ENCODE measurements at regions not wholly inside any gene's neighbourhood (a gene's known extent, or its start where the extent isn't known, plus 50 kb on each side); places are given as distances from the start of the nearest gene placed in this dataset.
A peak's percentile ranks its signal among the peaks of the same experiment; 100 is the strongest.

GRCh38 chr7:52771177-52771576 is 264.3 kb upstream of the POM121L12 start:
- Histone ChIP-seq H3K4me3 (ENCODE audit: insufficient read depth in 1 of 2, low read depth in 1 of 2, low read length in 2 of 2) (no peak overlapping the region), H3K18ac (ENCODE audit: low read depth in 1 of 2, low read length in 2 of 2) (no peak overlapping the region), H3K9ac (ENCODE audit: low read length) (no peak overlapping the region), H3K79me1 (replicated peaks; ENCODE audit: low read length, poor library complexity, severe bottlenecking) (no peaks in the 10 kb centered on the region), H4K91ac (ENCODE audit: low read length) (no peak overlapping the region), H3K14ac (ENCODE audit: low read length in 2 of 2) (no peak overlapping the region), H4K8ac (ENCODE audit: low read length) (no peak overlapping the region), H2BK12ac (ENCODE audit: low read length in 2 of 2) (no peak overlapping the region), H3K9me3 (ENCODE audit: control insufficient read depth, low read length) (no peaks in the 10 kb centered on the region), H3K4ac (ENCODE audit: low read depth in 1 of 2, low read length in 2 of 2) (no peak overlapping the region), H2BK5ac (ENCODE audit: low read depth, low read length, poor library complexity, severe bottlenecking) (no peak overlapping the region), H3K27ac (ENCODE audit: low read length, poor library complexity, severe bottlenecking) (no peak overlapping the region), H2AFZ (ENCODE audit: low read depth, low read length) (no peak overlapping the region), H2BK120ac (ENCODE audit: low read depth, low read length) (no peak overlapping the region), H2AK5ac (ENCODE audit: low read length, severe bottlenecking) (no peak overlapping the region), H3K4me1 (ENCODE audit: control insufficient read depth, insufficient read depth, low read depth, low read length) (no peaks in the 10 kb centered on the region), H3K36me3 (ENCODE audit: control insufficient read depth in 1 of 2, insufficient read depth in 2 of 2, low read depth in 1 of 2, low read length in 2 of 2) (no peaks in the 10 kb centered on the region), H3K4me2 (ENCODE audit: low read length, poor library complexity, severe bottlenecking) (no peak overlapping the region), H3K23ac (ENCODE audit: low read length in 2 of 2) (no peak overlapping the region), H2BK15ac (ENCODE audit: low read depth, poor library complexity, severe bottlenecking) (no peak overlapping the region), H3K27me3 (ENCODE audit: control insufficient read depth in 1 of 2, insufficient read depth in 1 of 2, low read length in 2 of 2) (no peaks in the 10 kb centered on the region)
- WGBS = 81% methylated on average over 5 of the region's 5 CpGs
- no peak for DNase-seq

- Histone ChIP-seq H3K27ac (ENCODE audit: low read length, poor library complexity, severe bottlenecking) (no peak overlapping the region), H2BK12ac (ENCODE audit: low read length in 2 of 2) (no peak overlapping the region), H3K14ac (ENCODE audit: low read length in 2 of 2) (no peak overlapping the region), H3K4me3 (ENCODE audit: insufficient read depth in 1 of 2, low read depth in 1 of 2, low read length in 2 of 2) (no peak overlapping the region), H2AK5ac (ENCODE audit: low read length, severe bottlenecking) (no peak overlapping the region), H3K4ac (ENCODE audit: low read depth in 1 of 2, low read length in 2 of 2) (no peak overlapping the region), H3K79me1 (replicated peaks; ENCODE audit: low read length, poor library complexity, severe bottlenecking) (no peaks in the 10 kb centered on the region), H3K9ac (ENCODE audit: low read length) (no peak overlapping the region), H3K36me3 (ENCODE audit: control insufficient read depth in 1 of 2, insufficient read depth in 2 of 2, low read depth in 1 of 2, low read length in 2 of 2) (no peaks in the 10 kb centered on the region), H3K18ac (ENCODE audit: low read depth in 1 of 2, low read length in 2 of 2) (no peak overlapping the region), H2AFZ (ENCODE audit: low read depth, low read length) (no peak overlapping the region), H2BK5ac (ENCODE audit: low read depth, low read length, poor library complexity, severe bottlenecking) (no peak overlapping the region), H3K27me3 (ENCODE audit: control insufficient read depth in 1 of 2, insufficient read depth in 1 of 2, low read length in 2 of 2) (no peaks in the 10 kb centered on the region), H3K23ac (ENCODE audit: low read length in 2 of 2) (no peak overlapping the region), H2BK15ac (ENCODE audit: low read depth, poor library complexity, severe bottlenecking) (no peak overlapping the region), H2BK120ac (ENCODE audit: low read depth, low read length) (no peak overlapping the region), H3K4me2 (ENCODE audit: low read length, poor library complexity, severe bottlenecking) (no peak overlapping the region), H3K4me1 (ENCODE audit: control insufficient read depth, insufficient read depth, low read depth, low read length) (no peaks in the 10 kb centered on the region), H4K91ac (ENCODE audit: low read length) (no peak overlapping the region), H4K8ac (ENCODE audit: low read length) (no peak overlapping the region), H3K9me3 (ENCODE audit: control insufficient read depth, low read length) (no peaks in the 10 kb centered on the region)
- peak; percentile 45 for DNase-seq
Observed at GRCh38 chr7:52764492-52765169, 270.8 kb upstream of the POM121L12 start.

- Histone ChIP-seq H2BK15ac (ENCODE audit: low read depth, poor library complexity, severe bottlenecking) (no peak overlapping the region), H3K4me2 (ENCODE audit: low read length, poor library complexity, severe bottlenecking) (no peak overlapping the region), H3K27me3 (ENCODE audit: control insufficient read depth in 1 of 2, insufficient read depth in 1 of 2, low read length in 2 of 2) (no peaks in the 10 kb centered on the region), H2BK5ac (ENCODE audit: low read depth, low read length, poor library complexity, severe bottlenecking) (no peak overlapping the region), H3K18ac (ENCODE audit: low read depth in 1 of 2, low read length in 2 of 2) (no peak overlapping the region), H2BK12ac (ENCODE audit: low read length in 2 of 2) (no peak overlapping the region), H2AFZ (ENCODE audit: low read depth, low read length) (no peak overlapping the region), H4K8ac (ENCODE audit: low read length) (no peak overlapping the region), H3K4me1 (ENCODE audit: control insufficient read depth, insufficient read depth, low read depth, low read length) (no peaks in the 10 kb centered on the region), H3K14ac (ENCODE audit: low read length in 2 of 2) (no peak overlapping the region), H3K36me3 (ENCODE audit: control insufficient read depth in 1 of 2, insufficient read depth in 2 of 2, low read depth in 1 of 2, low read length in 2 of 2) (no peaks in the 10 kb centered on the region), H3K79me1 (replicated peaks; ENCODE audit: low read length, poor library complexity, severe bottlenecking) (no peaks in the 10 kb centered on the region), H3K4me3 (ENCODE audit: insufficient read depth in 1 of 2, low read depth in 1 of 2, low read length in 2 of 2) (no peak overlapping the region), H3K4ac (ENCODE audit: low read depth in 1 of 2, low read length in 2 of 2) (no peak overlapping the region), H3K9me3 (ENCODE audit: control insufficient read depth, low read length) (no peaks in the 10 kb centered on the region), H3K9ac (ENCODE audit: low read length) (no peak overlapping the region), H3K27ac (ENCODE audit: low read length, poor library complexity, severe bottlenecking) (no peak overlapping the region), H2AK5ac (ENCODE audit: low read length, severe bottlenecking) (no peak overlapping the region), H4K91ac (ENCODE audit: low read length) (no peak overlapping the region), H3K23ac (ENCODE audit: low read length in 2 of 2) (no peak overlapping the region), H2BK120ac (ENCODE audit: low read depth, low read length) (no peak overlapping the region)
- 38% methylated on average over 1 of the region's 1 CpG for WGBS
- peak; percentile 6 for DNase-seq
Observed at GRCh38 chr7:52758356-52758755, 277.1 kb upstream of the POM121L12 start.

- Histone ChIP-seq H3K4me2 (ENCODE audit: low read length, poor library complexity, severe bottlenecking) (no peak overlapping the region), H4K91ac (ENCODE audit: low read length) (no peak overlapping the region), H3K27me3 (ENCODE audit: control insufficient read depth in 1 of 2, insufficient read depth in 1 of 2, low read length in 2 of 2) (no peaks in the 10 kb centered on the region), H3K36me3 (ENCODE audit: control insufficient read depth in 1 of 2, insufficient read depth in 2 of 2, low read depth in 1 of 2, low read length in 2 of 2) (no peaks in the 10 kb centered on the region), H2BK5ac (ENCODE audit: low read depth, low read length, poor library complexity, severe bottlenecking) (no peak overlapping the region), H2AFZ (ENCODE audit: low read depth, low read length) (no peak overlapping the region), H3K18ac (ENCODE audit: low read depth in 1 of 2, low read length in 2 of 2) (no peak overlapping the region), H3K4ac (ENCODE audit: low read depth in 1 of 2, low read length in 2 of 2) (no peak overlapping the region), H2BK12ac (ENCODE audit: low read length in 2 of 2) (no peak overlapping the region), H3K23ac (ENCODE audit: low read length in 2 of 2) (no peak overlapping the region), H2BK120ac (ENCODE audit: low read depth, low read length) (no peak overlapping the region), H3K79me1 (replicated peaks; ENCODE audit: low read length, poor library complexity, severe bottlenecking) (no peaks in the 10 kb centered on the region), H3K4me1 (ENCODE audit: control insufficient read depth, insufficient read depth, low read depth, low read length) (no peaks in the 10 kb centered on the region), H4K8ac (ENCODE audit: low read length) (no peak overlapping the region), H3K27ac (ENCODE audit: low read length, poor library complexity, severe bottlenecking) (no peak overlapping the region), H3K9me3 (ENCODE audit: control insufficient read depth, low read length) (peaks cover 4% of the 10 kb centered on the region), H2AK5ac (ENCODE audit: low read length, severe bottlenecking) (no peak overlapping the region), H3K4me3 (ENCODE audit: insufficient read depth in 1 of 2, low read depth in 1 of 2, low read length in 2 of 2) (no peak overlapping the region), H3K9ac (ENCODE audit: low read length) (no peak overlapping the region), H2BK15ac (ENCODE audit: low read depth, poor library complexity, severe bottlenecking) (no peak overlapping the region), H3K14ac (ENCODE audit: low read length in 2 of 2) (no peak overlapping the region)
- DNase-seq = no peak
- WGBS = 92% methylated on average over 11 of the region's 12 CpGs
Observed at GRCh38 chr7:52753855-52754254, 281.6 kb upstream of the POM121L12 start.

Measured in mesenchymal stem cell (in vitro differentiated cells and primary cell).